HCT116 (cell line): ENCODE measurements at regions not wholly inside any gene's neighbourhood (a gene's known extent, or its start where the extent isn't known, plus 50 kb on each side); places are given as distances from the start of the nearest gene placed in this dataset.

Source experiments
- ATAC-seq: fragments of 200-7000 bp; cut with Tn5 transposase; 2 replicates; pipeline ENCODE4 v1.9.1; 2020; ENCODE audit warnings: mild to moderate bottlenecking, moderate library complexity
- BruUV-seq: library from RNA; stranded (reverse); fragments of 400-500 nt; replicated peaks from 2 replicates; lab custom pipeline; 2021; lab: Mats Ljungman, UMichigan
- CTCF ChIA-PET: fragments of 300-600 bp; sonication (Branson Sonifier 250); formaldehyde crosslinking; loops from one replicate; lab custom pipeline; 2021; ENCODE audit warnings: antibody characterized with exemption; lab: Charles Lee
- POLR2A ChIA-PET: fragments of 300-600, 350-600 bp; sonication (Branson Sonifier 250); formaldehyde crosslinking; loops from one replicate; lab custom pipeline; 2021; ENCODE audit warnings: antibody characterized with exemption; lab: Charles Lee
- RAD21 ChIA-PET, 2 experiments: fragments of 300-600 bp; sonication (Branson Sonifier 250); formaldehyde crosslinking; loops; one replicate each; lab custom pipeline; 2023; ENCODE audit warnings: low total read pairs in 2 of 2; ENCODE audit not compliant: uncharacterized antibody in 2 of 2, unreplicated experiment in 2 of 2, low non-redundant PET in 1 of 2; lab: Charles Lee
- DNase-seq: peaks from one replicate; pipeline ENCODE4 v3.0.0-alpha.2; 2010; ENCODE audit warnings: low read depth, low spot score
- H2AFZ ChIP-seq: fragments of 200-600 bp; shearing (Covaris generic), sonication (generic); 2 replicates; pipeline ENCODE4 v1.6.1; 2017; ENCODE audit warnings: low read depth, mixed run types, mixed read lengths, antibody characterized with exemption, low read length; ENCODE audit not compliant: poor library complexity, severe bottlenecking
- H3K27ac ChIP-seq: 2 replicates; pipeline ENCODE4 v1.5.1; 2012; ENCODE audit warnings: low read depth, low read length
- H3K27me3 ChIP-seq: fragments of 200-600 bp; sonication (generic); 2 replicates; pipeline ENCODE4 v1.6.1; 2016; ENCODE audit warnings: mixed run types, low read length, mixed read lengths; ENCODE audit not compliant: insufficient read depth
- H3K36me3 ChIP-seq, 2 experiments: fragments of 200-500 bp in 1 of 2; fragments of 200-600 bp in 1 of 2; sonication (Bioruptor generic) in 1 of 2; sonication (generic) in 1 of 2; 2 replicates each; pipeline versions ENCODE4 v1.5.1 to v1.6.1; 2014 to 2016; ENCODE audit warnings: low read length in 2 of 2, inconsistent platforms in 1 of 2, mixed read lengths in 1 of 2, mixed run types in 1 of 2; ENCODE audit not compliant: insufficient read depth in 2 of 2, control insufficient read depth in 1 of 2
- H3K4me1 ChIP-seq, 2 experiments: fragments of 200-600 bp in 1 of 2; sonication (generic) in 1 of 2; 2 replicates each; pipeline versions ENCODE4 v1.5.1 to v1.6.1; 2012 to 2017; ENCODE audit warnings: low read length in 2 of 2, inconsistent platforms in 1 of 2, mild to moderate bottlenecking in 1 of 2, mixed read lengths in 1 of 2, mixed run types in 1 of 2, moderate library complexity in 1 of 2; ENCODE audit not compliant: insufficient read depth in 2 of 2, control insufficient read depth in 1 of 2
- H3K4me2 ChIP-seq: fragments of 200-600 bp; sonication (generic); 2 replicates; pipeline ENCODE4 v1.6.1; 2017; ENCODE audit warnings: mixed run types, low read length, mixed read lengths
- H3K4me3 ChIP-seq, 2 experiments: fragments of 200-600 bp in 1 of 2; sonication (generic) in 1 of 2; replicated peaks in 1 of 2; 2 replicates each; pipeline ENCODE4 v1.5.1; 2011 to 2016; ENCODE audit warnings: low read length in 2 of 2, control low read depth in 1 of 2, low read depth in 1 of 2, mild to moderate bottlenecking in 1 of 2, mixed read lengths in 1 of 2, mixed run types in 1 of 2
- H3K79me2 ChIP-seq: fragments of 200-600 bp; sonication (generic); 2 replicates; pipeline ENCODE4 v1.6.1; 2017; ENCODE audit warnings: mild to moderate bottlenecking, mixed run types, low read length, moderate library complexity, mixed read lengths; ENCODE audit not compliant: insufficient read depth
- H3K9ac ChIP-seq: fragments of 200-600 bp; sonication (generic); 2 replicates; pipeline ENCODE4 v1.6.1; 2016; ENCODE audit warnings: low read length, mixed read lengths
- H3K9me2 ChIP-seq: fragments of 200-600 bp; sonication (generic), shearing (Covaris generic); 2 replicates; pipeline ENCODE4 v1.6.1; 2017; ENCODE audit warnings: mixed run types, mild to moderate bottlenecking, moderate library complexity; ENCODE audit not compliant: insufficient read depth
- H3K9me3 ChIP-seq, 2 experiments: fragments of 200-500 bp in 1 of 2; fragments of 200-600 bp in 1 of 2; sonication (Bioruptor generic) in 1 of 2; sonication (generic) in 1 of 2; 2 replicates each; pipeline ENCODE4 v1.6.1; 2014 to 2017; ENCODE audit warnings: low read length in 2 of 2, mixed read lengths in 2 of 2, inconsistent platforms in 1 of 2, low read depth in 1 of 2, mild to moderate bottlenecking in 1 of 2, mixed run types in 1 of 2, moderate library complexity in 1 of 2; ENCODE audit not compliant: control insufficient read depth in 1 of 2, insufficient read depth in 1 of 2
- H4K20me1 ChIP-seq: fragments of 200-600 bp; sonication (generic), shearing (Covaris generic); 2 replicates; pipeline ENCODE4 v1.6.1; 2017; ENCODE audit warnings: mixed run types, mild to moderate bottlenecking, moderate library complexity; ENCODE audit not compliant: insufficient read depth
- CEBPB ChIP-seq: IDR thresholded peaks from 2 replicates; pipeline ENCODE4 v1.6.1; 2012; ENCODE audit warnings: low read depth
- JUND ChIP-seq: IDR thresholded peaks from 2 replicates; pipeline ENCODE4 v1.6.1; 2012
- POLR2AphosphoS5 ChIP-seq: IDR thresholded peaks from 2 replicates; pipeline ENCODE4 v1.6.1; 2011; ENCODE audit warnings: mild to moderate bottlenecking, low read depth, low read length, moderate library complexity
- SRF ChIP-seq: IDR thresholded peaks from 2 replicates; pipeline ENCODE4 v1.6.1; 2012; ENCODE audit warnings: low read depth
- YY1 ChIP-seq: IDR thresholded peaks from 2 replicates; pipeline ENCODE4 v1.6.1; 2011; ENCODE audit warnings: low read length, low read depth, moderate library complexity, mild to moderate bottlenecking; ENCODE audit not compliant: insufficient replicate concordance; ENCODE audit errors: extremely low read depth
- ZNF274 ChIP-seq: fragments of 200-500 bp; sonication (Bioruptor generic); IDR thresholded peaks from 2 replicates; pipeline ENCODE4 v1.6.1; 2014; ENCODE audit warnings: mild to moderate bottlenecking, low read depth, low read length, inconsistent platforms
- intact Hi-C: fragments of 100-400 bp; cut with micrococcal nuclease; formaldehyde crosslinking; loops from 2 replicates; pipeline ENCODE4 v1.10.0; 2022
- TF ChIP-seq, protein P1 (sequence below): IDR thresholded peaks from 2 replicates; pipeline ENCODE4 v1.6.1; 2011; ENCODE audit warnings: mild to moderate bottlenecking, low read length, moderate library complexity; ENCODE audit not compliant: insufficient replicate concordance; ENCODE audit errors: extremely low read depth
- TF ChIP-seq, protein P2 (sequence below): IDR thresholded peaks from 2 replicates; pipeline ENCODE4 v1.6.1; 2012

DNA sequence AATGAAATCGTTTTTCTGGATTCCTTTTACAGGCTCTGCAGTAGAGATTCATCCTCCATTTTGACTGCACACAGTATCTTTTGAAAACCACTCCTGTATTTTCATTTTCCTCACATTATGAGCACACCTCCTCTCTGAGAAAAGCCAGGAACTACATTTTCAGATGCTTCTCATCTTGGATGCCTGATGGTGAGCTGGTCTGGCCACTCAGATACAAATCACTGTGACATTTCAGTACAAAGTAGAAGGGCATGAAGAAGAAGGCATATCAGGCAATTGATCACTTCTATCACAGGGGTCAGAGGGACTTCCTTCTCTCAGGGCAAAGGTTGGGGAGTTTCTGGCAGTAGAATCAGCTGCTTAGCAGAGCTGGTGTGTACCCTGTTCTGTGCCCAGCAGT lies 192.0 kb upstream of the POM121L12 start:
- ATAC-seq = no peak
- TF ChIP-seq YY1 = no peak
- TF ChIP-seq JUND = no peak
- no peak for TF ChIP-seq CEBPB
- TF ChIP-seq ZNF274 = no peak
- TF ChIP-seq SRF = no peak
- TF ChIP-seq POLR2AphosphoS5 = no peak
- TF ChIP-seq, protein P1, sequence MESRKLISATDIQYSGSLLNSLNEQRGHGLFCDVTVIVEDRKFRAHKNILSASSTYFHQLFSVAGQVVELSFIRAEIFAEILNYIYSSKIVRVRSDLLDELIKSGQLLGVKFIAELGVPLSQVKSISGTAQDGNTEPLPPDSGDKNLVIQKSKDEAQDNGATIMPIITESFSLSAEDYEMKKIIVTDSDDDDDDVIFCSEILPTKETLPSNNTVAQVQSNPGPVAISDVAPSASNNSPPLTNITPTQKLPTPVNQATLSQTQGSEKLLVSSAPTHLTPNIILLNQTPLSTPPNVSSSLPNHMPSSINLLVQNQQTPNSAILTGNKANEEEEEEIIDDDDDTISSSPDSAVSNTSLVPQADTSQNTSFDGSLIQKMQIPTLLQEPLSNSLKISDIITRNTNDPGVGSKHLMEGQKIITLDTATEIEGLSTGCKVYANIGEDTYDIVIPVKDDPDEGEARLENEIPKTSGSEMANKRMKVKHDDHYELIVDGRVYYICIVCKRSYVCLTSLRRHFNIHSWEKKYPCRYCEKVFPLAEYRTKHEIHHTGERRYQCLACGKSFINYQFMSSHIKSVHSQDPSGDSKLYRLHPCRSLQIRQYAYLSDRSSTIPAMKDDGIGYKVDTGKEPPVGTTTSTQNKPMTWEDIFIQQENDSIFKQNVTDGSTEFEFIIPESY = no peak
- TF ChIP-seq, protein P2, sequence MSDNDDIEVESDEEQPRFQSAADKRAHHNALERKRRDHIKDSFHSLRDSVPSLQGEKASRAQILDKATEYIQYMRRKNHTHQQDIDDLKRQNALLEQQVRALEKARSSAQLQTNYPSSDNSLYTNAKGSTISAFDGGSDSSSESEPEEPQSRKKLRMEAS = no peak
- TF ChIP-seq, all 23 proteins: peak for 0
- BruUV-seq = no TSS peak

More for the DNA sequence above, 192.0 kb upstream of the POM121L12 start:
- Histone ChIP-seq H3K9me2 (no peaks in the 10 kb centered on the region), H3K4me2 (no peak overlapping the region), H3K79me2 (no peaks in the 10 kb centered on the region), H3K27ac (no peak overlapping the region), H3K4me1 (no peaks in the 10 kb centered on the region), H3K9ac (no peak overlapping the region), H2AFZ (no peak overlapping the region), H3K9me3 (peaks cover 10 to 13% of the 10 kb centered on the region in 2 experiments; a peak in 2 of 4 replicates), H3K36me3 (no peaks in the 10 kb centered on the region), H4K20me1 (no peaks in the 10 kb centered on the region), H3K27me3 (no peaks in the 10 kb centered on the region), H3K4me3 (no peak overlapping the region)
- no peak for DNase-seq
- POLR2A ChIA-PET = no interaction called here
- CTCF ChIA-PET = no interaction called here
- RAD21 ChIA-PET = no interaction called here
- intact Hi-C loops = no loop called here
